ENCODE measurements at regions not wholly inside any gene's neighbourhood (a gene's known extent, or its start where the extent isn't known, plus 50 kb on each side); places are given as distances from the start of the nearest gene placed in this dataset.
"Not testable (repeated sequence)": the region's sequence is repeated elsewhere in the genome, so short reads cannot be mapped to it uniquely, and the experiment has no call there.

GRCh38 chr4:170347191-170347590, 257.4 kb upstream of the AADAT start:
- H3K4me3 ChIP-seq (replicated peaks in 1 of 2; ENCODE audit: low read depth in 1 of 2, low read length in 2 of 2); RAD21 ChIA-PET (ENCODE audit: low non-redundant PET in 1 of 2, low total read pairs in 2 of 2, uncharacterized antibody in 2 of 2, unreplicated experiment in 2 of 2); ATAC-seq; DNase-seq (ENCODE audit: low read depth, low spot score); H3K27me3 ChIP-seq (ENCODE audit: insufficient read depth, low read length); H3K36me3 ChIP-seq (ENCODE audit: control insufficient read depth in 1 of 2, insufficient read depth in 2 of 2, low read length in 2 of 2); H3K4me1 ChIP-seq (ENCODE audit: control insufficient read depth in 1 of 2, insufficient read depth in 2 of 2, low read length in 2 of 2); CTCF ChIA-PET; H3K9me3 ChIP-seq (ENCODE audit: control insufficient read depth in 1 of 2, insufficient read depth in 1 of 2, low read depth in 1 of 2, low read length in 2 of 2); intact Hi-C loops (cut with micrococcal nuclease); H3K9ac ChIP-seq (ENCODE audit: low read length); H4K20me1 ChIP-seq (ENCODE audit: insufficient read depth); H3K79me2 ChIP-seq (ENCODE audit: insufficient read depth, low read length); H3K27ac ChIP-seq (ENCODE audit: low read depth, low read length); POLR2A ChIA-PET; H2AFZ ChIP-seq (ENCODE audit: low read depth, low read length, poor library complexity, severe bottlenecking); H3K4me2 ChIP-seq (ENCODE audit: low read length); H3K9me2 ChIP-seq (ENCODE audit: insufficient read depth); BruUV-seq (replicated peaks): not testable (repeated sequence)

- no peaks in the 10 kb centered on the region for H3K79me2 ChIP-seq (ENCODE audit: insufficient read depth, low read length)
- no peak overlapping the region for H2AFZ ChIP-seq (ENCODE audit: low read depth, low read length, poor library complexity, severe bottlenecking)
- intact Hi-C loops (cut with micrococcal nuclease), result no loop called here
- H3K9me3 ChIP-seq (ENCODE audit: control insufficient read depth in 1 of 2, insufficient read depth in 1 of 2, low read depth in 1 of 2, low read length in 2 of 2), result peaks cover 0 to 3% of the 10 kb centered on the region in 2 experiments; a peak in 1 of 4 replicates
- TF ChIP-seq FOSL1 (IDR thresholded peaks at IDR 0.05; ENCODE audit: low read depth), result peak; percentile 55
- TF ChIP-seq SP1 (IDR thresholded peaks at IDR 0.05; ENCODE audit: low read depth), result no peak
- no peak for TF ChIP-seq ELF1 (IDR thresholded peaks at IDR 0.05; ENCODE audit: borderline replicate concordance, low read depth)
- peak; percentile 35; the same call in 1 of the 2 replicates for TF ChIP-seq JUND (IDR thresholded peaks at IDR 0.05)
- peak; percentile 12; the same call in 1 of the 2 replicates for TF ChIP-seq CBX3 (IDR thresholded peaks at IDR 0.05; ENCODE audit: low read depth)
- TF ChIP-seq ZFX (IDR thresholded peaks at IDR 0.05), result no peak
- TF ChIP-seq, protein P1, sequence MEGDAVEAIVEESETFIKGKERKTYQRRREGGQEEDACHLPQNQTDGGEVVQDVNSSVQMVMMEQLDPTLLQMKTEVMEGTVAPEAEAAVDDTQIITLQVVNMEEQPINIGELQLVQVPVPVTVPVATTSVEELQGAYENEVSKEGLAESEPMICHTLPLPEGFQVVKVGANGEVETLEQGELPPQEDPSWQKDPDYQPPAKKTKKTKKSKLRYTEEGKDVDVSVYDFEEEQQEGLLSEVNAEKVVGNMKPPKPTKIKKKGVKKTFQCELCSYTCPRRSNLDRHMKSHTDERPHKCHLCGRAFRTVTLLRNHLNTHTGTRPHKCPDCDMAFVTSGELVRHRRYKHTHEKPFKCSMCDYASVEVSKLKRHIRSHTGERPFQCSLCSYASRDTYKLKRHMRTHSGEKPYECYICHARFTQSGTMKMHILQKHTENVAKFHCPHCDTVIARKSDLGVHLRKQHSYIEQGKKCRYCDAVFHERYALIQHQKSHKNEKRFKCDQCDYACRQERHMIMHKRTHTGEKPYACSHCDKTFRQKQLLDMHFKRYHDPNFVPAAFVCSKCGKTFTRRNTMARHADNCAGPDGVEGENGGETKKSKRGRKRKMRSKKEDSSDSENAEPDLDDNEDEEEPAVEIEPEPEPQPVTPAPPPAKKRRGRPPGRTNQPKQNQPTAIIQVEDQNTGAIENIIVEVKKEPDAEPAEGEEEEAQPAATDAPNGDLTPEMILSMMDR (IDR thresholded peaks at IDR 0.05 in 2 of 3, conservative IDR thresholded peaks at IDR 0.05 in 1 of 3; ENCODE audit: borderline replicate concordance in 1 of 3, insufficient read depth in 1 of 3, low read depth in 2 of 3, low read length in 2 of 3), result no peak
- TF ChIP-seq SRF (IDR thresholded peaks at IDR 0.05; ENCODE audit: low read depth), result no peak
- H3K9me2 ChIP-seq (ENCODE audit: insufficient read depth), result no peaks in the 10 kb centered on the region
- ChIA-PET POLR2A (no interaction called here), CTCF (no interaction called here), RAD21 (ENCODE audit: low non-redundant PET in 1 of 2, low total read pairs in 2 of 2, uncharacterized antibody in 2 of 2, unreplicated experiment in 2 of 2) (no interaction called here)
- H3K9ac ChIP-seq (ENCODE audit: low read length), result no peak overlapping the region
- no peak overlapping the region for H3K4me2 ChIP-seq (ENCODE audit: low read length)
- H3K36me3 ChIP-seq (ENCODE audit: control insufficient read depth in 1 of 2, insufficient read depth in 2 of 2, low read length in 2 of 2), result no peaks in the 10 kb centered on the region
- H3K4me3 ChIP-seq (replicated peaks in 1 of 2; ENCODE audit: low read depth in 1 of 2, low read length in 2 of 2), result no peak overlapping the region
- DNase-seq (ENCODE audit: low read depth, low spot score) (peak; percentile 24), ATAC-seq (peak; percentile 66)
- peaks cover 0 to 7% of the 10 kb centered on the region in 2 experiments; a peak in 2 of 4 replicates for H3K4me1 ChIP-seq (ENCODE audit: control insufficient read depth in 1 of 2, insufficient read depth in 2 of 2, low read length in 2 of 2)
- BruUV-seq (replicated peaks), result no TSS peak
- no peaks in the 10 kb centered on the region for H4K20me1 ChIP-seq (ENCODE audit: insufficient read depth)
- no peak overlapping the region for H3K27ac ChIP-seq (ENCODE audit: low read depth, low read length)
- no peaks in the 10 kb centered on the region for H3K27me3 ChIP-seq (ENCODE audit: insufficient read depth, low read length)
Measured at GRCh38 chr4:170339522-170339921, 249.8 kb upstream of the AADAT start.
